ENCODE measurements at regions not wholly inside any gene's neighbourhood (a gene's known extent, or its start where the extent isn't known, plus 50 kb on each side); places are given as distances from the start of the nearest gene placed in this dataset.

GRCh38 chr9:1490341-1491232 is 440.4 kb downstream of the DMRT2 start:
- DNase-seq (ENCODE audit: low spot score) = no peak

- no peak for DNase-seq (ENCODE audit: low spot score)
These were observed 442.0 kb downstream of the DMRT2 start for GRCh38 chr9:1492156-1492555.

GRCh38 chr9:1495282-1496030 is 445.3 kb downstream of the DMRT2 start:
- DNase-seq (ENCODE audit: low spot score) = no peak

- no peak for DNase-seq (ENCODE audit: low spot score)
These were observed 455.3 kb downstream of the DMRT2 start for GRCh38 chr9:1505489-1505888.

- no peak for DNase-seq (ENCODE audit: low spot score)
These were observed 460.6 kb downstream of the DMRT2 start for GRCh38 chr9:1510712-1511111.

- no peak for DNase-seq (ENCODE audit: low spot score)
These were observed 462.9 kb downstream of the DMRT2 start for GRCh38 chr9:1513105-1513504.

- DNase-seq (ENCODE audit: low spot score) = no peak
These were observed 464.1 kb downstream of the DMRT2 start for GRCh38 chr9:1514250-1514649.

- no peak for DNase-seq (ENCODE audit: low spot score)
These were observed 464.7 kb downstream of the DMRT2 start for GRCh38 chr9:1514776-1515363.

GRCh38 chr9:1515557-1515956 is 465.4 kb downstream of the DMRT2 start:
- DNase-seq (ENCODE audit: low spot score) = no peak

- no peak for DNase-seq (ENCODE audit: low spot score)
These were observed 471.4 kb downstream of the DMRT2 start for GRCh38 chr9:1521547-1521946.

GRCh38 chr9:1522219-1522767 is 472.1 kb downstream of the DMRT2 start:
- DNase-seq (ENCODE audit: low spot score) = no peak

GRCh38 chr9:1528456-1528855 is 478.3 kb downstream of the DMRT2 start:
- no peak for DNase-seq (ENCODE audit: low spot score)

- DNase-seq (ENCODE audit: low spot score) = no peak
These were observed 480.5 kb downstream of the DMRT2 start for GRCh38 chr9:1530696-1531095.

GRCh38 chr9:1531424-1531823 is 481.3 kb downstream of the DMRT2 start:
- DNase-seq (ENCODE audit: low spot score) = no peak

- no peak for DNase-seq (ENCODE audit: low spot score)
These were observed 482.0 kb downstream of the DMRT2 start for GRCh38 chr9:1532171-1532570.

- DNase-seq (ENCODE audit: low spot score) = no peak
These were observed 480.1 kb upstream of the SMARCA2 start for GRCh38 chr9:1535051-1535450.

- DNase-seq (ENCODE audit: low spot score) = no peak
These were observed 479.5 kb upstream of the SMARCA2 start for GRCh38 chr9:1535599-1535998.

GRCh38 chr9:1536522-1537170 is 478.5 kb upstream of the SMARCA2 start:
- DNase-seq (ENCODE audit: low spot score) = no peak

GRCh38 chr9:1538301-1538700 is 476.8 kb upstream of the SMARCA2 start:
- no peak for DNase-seq (ENCODE audit: low spot score)

- no peak for DNase-seq (ENCODE audit: low spot score)
These were observed 475.9 kb upstream of the SMARCA2 start for GRCh38 chr9:1539216-1539615.

- no peak for DNase-seq (ENCODE audit: low spot score)
These were observed 464.5 kb upstream of the SMARCA2 start for GRCh38 chr9:1550636-1551035.
